ENCODE measurements at regions not wholly inside any gene's neighbourhood (a gene's known extent, or its start where the extent isn't known, plus 50 kb on each side); places are given as distances from the start of the nearest gene placed in this dataset.
"Not testable (repeated sequence)": the region's sequence is repeated elsewhere in the genome, so short reads cannot be mapped to it uniquely, and the experiment has no call there.

DNA sequence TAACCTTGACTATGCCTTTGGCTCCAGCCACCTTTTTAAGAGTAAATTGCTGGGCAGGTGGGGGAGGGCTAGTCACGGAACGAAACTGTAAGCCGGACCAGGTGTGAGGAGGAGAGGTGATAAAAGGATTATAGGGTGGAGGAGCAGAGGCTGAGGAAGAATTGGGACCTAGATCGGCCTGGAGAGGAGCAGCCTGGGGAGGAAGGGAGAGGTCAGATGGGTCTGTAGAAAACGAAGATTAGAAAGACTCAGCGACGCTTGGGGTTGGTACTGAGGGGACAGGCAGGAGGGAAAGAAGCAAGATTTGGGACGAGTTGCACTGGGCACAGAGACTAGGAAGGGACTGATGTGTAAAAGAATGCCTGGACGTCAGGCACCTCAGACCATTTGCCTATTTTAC lies 87.2 kb upstream of the MAP3K7 start:
- not testable (repeated sequence) for DNase-seq (ENCODE audit: low spot score)

DNA sequence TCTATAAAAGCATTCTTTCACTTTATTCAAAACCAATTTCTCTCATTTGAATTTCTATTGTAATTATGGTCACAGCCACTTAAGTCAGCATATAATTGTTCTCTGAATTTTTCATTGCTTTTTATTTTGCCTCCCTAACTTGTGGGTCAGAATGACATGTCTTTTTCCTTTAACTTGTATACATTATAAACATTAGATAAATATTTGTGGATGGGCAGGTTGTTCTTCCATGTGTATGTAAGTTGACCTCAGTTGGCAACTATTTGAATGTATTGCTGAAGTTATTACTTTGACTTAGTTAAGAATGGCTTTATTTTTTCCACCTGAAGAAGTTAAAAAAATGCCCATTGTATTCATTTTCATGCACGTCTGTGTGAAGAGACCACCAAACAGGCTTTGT lies 83.0 kb upstream of the MAP3K7 start:
- DNase-seq (ENCODE audit: low spot score): no peak

DNA sequence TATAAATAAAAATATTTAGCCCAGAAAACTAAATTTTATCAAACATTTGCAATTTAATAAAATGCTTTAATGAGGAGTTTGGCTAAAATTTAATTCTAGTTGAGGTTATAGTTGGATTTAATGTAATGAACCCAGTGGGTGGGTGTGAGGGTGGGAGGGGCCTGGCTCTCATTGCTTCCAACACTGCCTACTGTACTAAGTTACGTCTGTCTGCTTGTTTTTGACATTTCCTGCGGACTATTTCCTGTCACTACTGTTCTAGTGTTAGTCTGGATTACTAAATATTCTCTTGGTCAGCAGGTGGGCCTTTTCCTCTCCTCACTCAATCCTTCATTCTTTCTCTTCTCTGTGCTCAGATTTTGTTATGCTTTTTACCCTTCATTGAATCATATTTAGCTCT lies 82.5 kb upstream of the MAP3K7 start:
- no peak for DNase-seq (ENCODE audit: low spot score)

DNA sequence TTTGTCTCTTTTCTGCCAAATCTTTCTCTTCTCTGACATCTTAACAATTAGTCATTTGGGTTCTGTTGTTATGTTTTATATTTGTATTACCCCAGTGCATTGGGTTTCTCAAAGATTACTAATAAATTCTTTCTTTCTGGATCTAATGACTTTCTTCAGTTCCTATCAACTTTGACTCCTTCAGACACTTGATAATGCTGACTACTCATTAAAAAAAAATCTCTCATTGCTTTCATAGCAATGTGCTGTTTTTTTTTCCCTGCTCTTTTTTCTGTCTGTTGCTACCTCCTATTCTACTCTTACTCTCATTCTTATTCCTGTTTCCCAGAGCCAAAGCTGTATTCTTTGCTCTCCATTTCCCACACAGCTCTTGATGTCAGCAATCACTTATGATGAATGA lies 81.3 kb upstream of the MAP3K7 start:
- DNase-seq (ENCODE audit: low spot score): no peak

DNA sequence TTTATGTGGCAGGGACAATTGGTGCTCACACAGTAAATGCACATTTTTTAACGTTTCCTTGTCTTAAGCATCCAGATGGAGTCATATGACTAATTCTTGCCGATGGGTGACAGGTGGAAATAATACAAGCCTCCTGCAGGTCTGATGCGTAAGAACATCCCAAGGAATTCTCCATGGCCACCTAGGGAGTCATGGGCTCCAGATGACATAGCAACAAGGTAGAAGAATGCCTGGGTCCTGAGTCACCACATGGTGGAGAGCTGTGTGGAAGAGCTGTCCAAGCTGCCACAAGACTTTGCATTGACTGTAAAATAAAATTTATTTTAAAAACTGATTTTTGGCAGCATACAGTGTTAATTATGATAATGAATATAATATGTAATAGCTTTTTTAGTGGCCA lies 77.0 kb upstream of the MAP3K7 start:
- DNase-seq (ENCODE audit: low spot score): no peak

DNA sequence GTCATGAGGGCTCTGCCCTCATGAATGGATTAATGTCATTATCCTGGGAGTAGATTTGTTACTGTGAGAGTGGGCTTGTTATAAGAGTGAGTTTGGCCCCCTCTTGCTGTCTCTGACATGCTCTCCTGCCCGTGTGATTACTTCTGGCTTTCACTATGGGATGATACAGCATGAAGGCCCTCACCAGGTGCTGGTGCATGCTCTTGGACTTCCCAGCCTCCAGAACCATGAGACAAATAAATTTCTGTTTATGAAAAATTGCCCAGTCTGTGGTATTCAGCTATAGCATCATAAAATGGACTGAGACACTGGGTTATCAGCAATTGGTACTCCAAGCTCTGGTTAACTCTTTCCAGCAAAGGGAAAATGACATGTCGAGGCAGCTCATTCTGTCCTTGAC lies 76.2 kb upstream of the MAP3K7 start:
- DNase-seq (ENCODE audit: low spot score): no peak

DNA sequence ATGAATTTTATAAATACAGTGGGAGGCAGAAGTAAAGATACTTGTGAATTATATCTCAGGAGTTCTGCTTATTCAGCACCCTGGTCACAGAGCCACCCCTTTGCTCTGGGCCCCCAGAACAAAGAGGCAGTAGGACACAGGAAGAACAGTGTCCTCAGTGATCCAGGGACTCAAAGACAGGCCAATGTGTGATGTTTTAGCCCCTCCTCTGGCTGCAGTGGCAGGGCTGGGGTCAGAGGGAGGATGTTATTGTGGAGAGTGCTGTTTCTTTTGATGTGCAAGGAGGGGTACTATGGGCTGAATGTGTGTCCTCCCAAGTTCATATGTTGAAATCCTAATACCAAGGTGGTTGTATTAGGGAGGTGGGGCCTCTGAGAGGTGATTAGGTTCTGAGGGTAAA lies 74.1 kb upstream of the MAP3K7 start:
- DNase-seq (ENCODE audit: low spot score): no peak

DNA sequence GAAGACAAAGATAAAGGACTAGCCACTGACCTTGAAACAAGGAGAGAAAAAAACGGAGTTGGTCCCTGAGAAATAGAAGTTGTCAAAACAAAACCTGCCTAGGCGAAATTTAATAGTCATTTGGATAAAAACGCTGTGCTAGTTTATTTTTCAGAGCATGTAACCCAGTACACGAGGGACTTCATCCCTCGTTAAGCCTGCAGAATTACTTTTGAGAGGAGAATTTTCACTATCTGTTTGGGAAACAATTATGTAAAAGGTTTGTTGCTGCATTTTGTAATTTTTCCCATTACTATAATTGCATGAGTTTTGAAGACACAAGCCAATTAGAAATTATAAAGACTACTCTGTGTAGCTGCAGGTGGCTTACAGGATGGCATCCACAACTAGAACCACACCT lies 71.6 kb upstream of the MAP3K7 start:
- no peak for DNase-seq (ENCODE audit: low spot score)

DNA sequence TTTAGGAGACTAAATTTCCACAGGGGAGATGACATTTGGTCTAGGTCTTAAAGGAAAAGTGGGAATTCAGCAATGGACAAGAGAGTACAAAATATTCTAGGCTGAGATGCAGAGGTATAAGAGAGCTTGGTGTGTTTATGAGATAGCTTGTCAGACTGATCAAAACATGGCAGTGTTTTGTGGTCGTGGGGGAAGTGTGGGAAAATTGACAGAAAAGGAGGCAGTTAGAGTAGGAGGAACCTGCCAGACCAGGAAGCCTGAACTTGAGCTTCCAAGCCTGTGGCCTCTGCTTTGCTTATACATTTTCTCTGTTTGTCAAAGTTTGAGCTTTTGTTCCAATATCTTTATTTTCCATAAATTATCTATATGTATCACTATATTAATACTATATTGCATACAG lies 69.5 kb upstream of the MAP3K7 start:
- DNase-seq (ENCODE audit: low spot score): no peak

DNA sequence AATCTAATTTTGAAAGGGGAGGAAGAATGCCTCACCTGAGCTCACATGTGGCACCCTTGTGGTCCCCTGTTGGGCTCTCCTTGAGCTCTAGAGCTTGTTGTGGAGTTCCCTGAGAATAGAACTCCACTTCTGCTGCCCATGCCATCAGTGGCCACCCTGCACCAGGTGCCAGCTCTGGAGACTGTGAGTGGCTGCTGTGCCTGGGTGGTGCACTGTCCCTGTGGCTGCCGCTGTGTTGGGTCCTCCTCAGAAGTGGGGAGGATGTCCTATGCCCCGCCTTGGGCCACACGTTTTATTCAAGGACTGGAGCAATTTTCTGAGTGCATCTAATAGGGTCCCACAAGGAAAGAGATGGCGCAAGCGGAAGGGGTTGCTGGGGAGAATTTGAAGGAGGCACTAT lies 67.9 kb upstream of the MAP3K7 start:
- no peak for DNase-seq (ENCODE audit: low spot score)

DNA sequence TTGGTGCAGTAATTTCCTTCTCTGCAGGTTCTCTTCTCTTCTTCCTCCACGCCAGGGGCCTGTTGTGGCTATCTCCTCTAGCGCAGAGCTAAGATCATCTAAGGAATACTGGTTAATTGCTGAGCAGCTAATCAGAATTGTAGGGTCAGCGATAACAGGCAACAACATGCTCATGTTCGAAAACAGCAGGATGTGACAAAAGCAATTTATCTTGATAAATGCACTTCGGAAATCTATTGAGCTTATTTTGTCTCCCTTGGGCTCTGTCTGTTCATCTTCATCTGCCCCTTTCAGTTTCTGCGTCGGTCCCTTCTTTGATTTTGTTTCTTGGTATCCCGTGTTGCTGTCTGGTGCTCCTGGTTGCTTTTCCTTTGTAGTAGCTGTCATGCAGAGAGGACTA lies 67.3 kb upstream of the MAP3K7 start:
- no peak for DNase-seq (ENCODE audit: low spot score)

DNA sequence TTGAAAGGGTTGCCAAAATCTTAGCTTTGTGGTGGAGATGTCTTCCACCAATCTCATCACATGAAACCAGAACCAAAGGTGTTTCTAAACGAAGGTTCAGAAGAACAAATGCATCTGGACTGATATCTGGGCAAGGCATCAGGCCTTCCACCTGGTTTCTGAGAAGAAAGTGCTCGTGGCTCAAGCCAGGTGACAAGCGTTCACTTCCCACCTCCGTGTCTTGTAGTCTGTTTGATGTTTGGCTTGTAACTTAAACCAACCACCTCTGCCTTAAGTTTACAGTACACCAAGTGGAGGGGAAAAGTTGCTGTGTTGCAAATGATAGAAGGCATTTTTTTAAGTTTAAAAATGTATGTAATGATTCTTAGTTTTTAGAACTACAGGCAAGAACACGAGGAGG lies 66.9 kb upstream of the MAP3K7 start:
- no peak for DNase-seq (ENCODE audit: low spot score)

DNA sequence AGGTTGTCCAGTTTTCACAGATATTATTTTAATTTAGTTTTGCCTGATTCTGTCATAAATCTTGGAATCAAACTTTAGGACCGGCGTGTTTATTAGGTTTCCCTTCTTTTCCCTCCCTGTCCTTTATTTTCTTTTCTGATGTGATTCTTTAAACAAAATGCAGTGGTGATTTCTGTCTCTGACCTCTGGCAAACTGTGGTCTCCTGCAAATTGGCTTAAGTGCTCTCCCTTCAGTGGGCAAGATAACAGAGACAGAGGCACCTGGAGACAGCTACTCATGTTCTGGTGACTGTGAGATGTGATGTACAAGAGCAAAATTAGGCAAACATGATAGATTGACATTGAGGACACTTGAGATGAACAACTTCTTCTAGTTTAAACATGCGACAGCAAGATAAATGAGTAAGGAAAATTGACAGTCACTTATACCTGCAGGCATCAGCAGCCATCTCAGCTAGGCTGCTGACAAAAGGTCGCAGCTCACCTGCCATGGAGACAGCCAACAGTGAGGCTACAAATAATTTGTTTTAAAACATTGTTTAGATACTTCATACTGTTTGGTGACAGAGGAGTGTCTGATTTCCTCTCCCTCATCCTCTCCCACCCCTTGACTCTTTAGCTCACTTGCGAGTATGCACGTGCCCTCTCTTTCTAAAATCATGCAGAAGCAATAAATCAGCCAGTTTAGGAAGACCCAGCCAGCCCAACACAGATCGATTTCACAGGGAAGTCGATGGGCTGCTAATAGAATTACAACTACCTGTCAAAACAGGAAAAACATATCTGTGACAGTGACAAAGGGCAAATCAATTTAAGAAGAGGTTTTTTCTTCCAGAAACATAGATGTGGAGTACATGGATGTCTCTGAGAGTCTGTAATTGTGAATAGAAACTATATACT lies 63.4 kb upstream of the MAP3K7 start:
- DNase-seq (ENCODE audit: low spot score): no peak

DNA sequence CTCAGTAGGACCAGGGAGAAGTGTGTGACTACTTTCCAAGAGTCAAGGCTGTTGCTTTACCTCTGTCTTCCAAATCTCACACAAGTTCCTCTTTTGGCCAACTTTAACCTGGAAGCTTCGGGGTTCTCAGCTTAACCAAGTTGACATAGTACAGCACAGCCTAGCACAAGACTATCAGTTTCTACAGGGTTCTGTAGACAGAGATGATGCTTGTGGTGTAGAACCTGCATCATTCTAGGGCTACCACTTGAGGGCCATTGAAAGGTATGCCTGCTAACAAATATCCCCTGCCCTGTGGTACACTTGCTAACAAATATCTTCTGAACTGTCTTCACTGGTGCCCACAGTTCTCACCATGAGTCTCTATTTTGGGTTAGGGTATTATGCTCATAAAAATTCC lies 62.0 kb upstream of the MAP3K7 start:
- DNase-seq (ENCODE audit: low spot score): no peak

DNA sequence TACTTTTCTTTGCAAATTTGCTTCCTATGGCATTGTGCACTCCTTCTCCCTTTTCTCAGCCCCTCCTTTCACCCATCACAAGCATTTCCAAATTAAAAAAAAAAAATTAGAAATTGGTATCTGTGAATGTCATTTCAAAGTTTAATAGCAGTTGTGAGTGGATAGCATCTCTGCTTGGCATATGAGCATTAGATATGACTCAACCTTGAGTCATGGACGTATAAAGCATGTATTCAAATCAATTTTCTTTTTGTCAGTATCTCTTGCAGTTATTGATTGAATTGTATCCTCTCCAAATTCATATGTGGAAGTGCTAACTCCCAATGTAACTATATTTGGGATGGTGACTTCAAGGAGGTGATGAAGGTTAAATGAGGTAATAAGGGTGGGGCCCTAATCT lies 60.1 kb upstream of the MAP3K7 start:
- DNase-seq (ENCODE audit: low spot score): no peak

DNA sequence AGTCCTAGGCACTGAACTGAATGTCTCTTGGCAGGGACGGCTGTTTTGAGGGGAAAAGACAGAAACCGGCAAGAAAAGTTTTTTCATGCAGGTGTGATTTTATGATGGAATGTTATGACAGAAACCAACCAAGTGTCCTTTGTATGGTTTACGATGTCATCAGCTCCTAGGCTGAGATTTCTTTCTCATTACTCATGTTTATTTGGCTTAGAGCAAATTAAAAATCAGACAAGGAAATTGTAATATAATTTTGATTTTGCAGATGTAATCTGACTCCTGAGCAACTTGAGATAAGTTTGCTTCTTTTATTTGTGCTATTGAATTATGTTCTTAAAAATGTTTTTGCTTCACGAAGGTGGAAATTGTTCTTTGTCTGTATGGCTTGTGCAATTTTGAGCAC lies 58.8 kb upstream of the MAP3K7 start:
- DNase-seq (ENCODE audit: low spot score): no peak

DNA sequence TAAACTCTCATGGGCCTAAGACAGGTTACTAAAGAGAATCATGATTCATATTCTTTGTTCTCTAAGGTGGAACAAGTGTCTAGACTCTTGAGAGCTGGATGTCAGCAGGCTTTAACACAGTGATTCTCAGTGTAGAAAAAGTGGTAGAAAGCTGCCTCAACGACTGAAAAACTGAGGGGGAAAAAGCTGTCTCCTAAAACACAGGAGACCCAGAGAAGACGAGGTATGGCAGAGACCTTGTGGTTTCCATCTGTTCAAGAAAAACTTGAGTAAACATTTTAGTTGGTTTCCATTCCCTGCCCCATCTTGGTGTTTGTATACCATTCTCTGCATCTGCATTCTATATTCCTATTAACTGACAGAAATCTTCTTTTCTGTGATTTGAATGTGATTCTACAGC lies 57.6 kb upstream of the MAP3K7 start:
- DNase-seq (ENCODE audit: low spot score): no peak

DNA sequence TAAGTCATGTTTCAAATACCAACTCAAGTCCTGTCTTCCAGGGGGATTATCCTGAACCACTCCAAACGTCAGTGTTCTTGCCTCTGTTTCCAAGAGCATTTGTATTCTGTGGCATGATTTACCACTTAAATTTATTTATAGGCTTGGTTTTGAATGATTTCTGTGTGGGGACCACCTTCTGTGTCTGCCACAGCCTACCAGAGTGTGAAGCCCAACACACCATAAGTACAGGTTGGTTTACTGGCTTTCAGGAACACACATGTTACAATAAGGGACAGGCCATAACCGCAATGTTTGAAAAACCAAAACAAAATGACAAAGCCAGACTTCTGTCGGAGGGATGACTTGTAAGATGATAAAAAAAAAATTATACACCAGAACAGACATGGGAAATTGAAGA lies 56.5 kb upstream of the MAP3K7 start:
- no peak for DNase-seq (ENCODE audit: low spot score)

DNA sequence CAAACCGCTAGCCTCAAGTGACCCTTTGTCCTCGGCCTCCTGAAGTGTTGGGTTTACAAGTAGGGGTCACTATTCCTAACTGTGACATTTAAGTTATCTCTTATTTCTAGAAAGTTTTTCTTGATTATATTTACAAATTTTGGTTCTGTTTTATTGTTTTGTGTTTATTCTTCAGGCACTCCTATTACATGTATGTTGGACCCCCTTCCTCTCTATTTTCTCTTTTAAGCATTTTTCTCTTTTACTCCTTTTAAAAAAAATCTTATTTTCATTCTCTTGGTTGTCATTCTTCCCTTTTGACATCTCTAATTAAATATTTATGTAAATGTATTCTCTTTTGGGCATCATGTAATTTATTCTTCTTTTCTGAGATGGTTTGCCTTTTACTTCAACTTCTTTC lies 50.4 kb upstream of the MAP3K7 start:
- no peak for DNase-seq (ENCODE audit: low spot score)

All from HuH-7 (cell line).